Erythroblast (primary cell): ENCODE measurements at regions not wholly inside any gene's neighbourhood (a gene's known extent, or its start where the extent isn't known, plus 50 kb on each side); places are given as distances from the start of the nearest gene placed in this dataset.

Source experiments
- GATA1 ChIP-seq: IDR thresholded peaks from 2 replicates; pipeline ENCODE4 v1.6.1; 2011; ENCODE audit warnings: low read depth, mild to moderate bottlenecking, control low read depth, low read length, moderate library complexity
- POLR2A ChIP-seq: IDR thresholded peaks from 2 replicates; pipeline ENCODE4 v1.6.1; 2011; ENCODE audit warnings: mild to moderate bottlenecking, low read length

DNA sequence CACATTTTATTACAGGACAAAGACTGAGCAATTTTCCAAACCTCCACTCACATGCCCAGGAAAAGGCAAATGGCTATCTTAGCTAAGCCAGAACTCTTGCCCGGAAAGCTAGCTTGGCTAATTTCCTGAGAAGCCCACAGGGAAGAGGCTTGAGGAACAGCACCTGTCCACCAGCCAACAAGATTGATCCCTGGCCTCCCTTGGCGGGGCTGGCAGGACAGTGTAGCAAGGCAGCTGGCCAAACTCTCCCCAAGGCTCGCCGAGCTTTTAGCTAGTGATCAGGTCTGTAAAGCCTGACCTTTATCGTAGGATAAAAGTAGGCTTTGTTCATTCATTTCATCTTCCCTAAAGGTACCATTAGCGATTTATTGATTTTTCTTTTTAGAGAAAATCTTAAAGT is 101.4 kb downstream of the UQCRFS1 start:
- TF ChIP-seq POLR2A (no peak), GATA1 (no peak)
